GM21390 (cell line): ENCODE measurements at regions not wholly inside any gene's neighbourhood (a gene's known extent, or its start where the extent isn't known, plus 50 kb on each side); places are given as distances from the start of the nearest gene placed in this dataset.

Experiments used
- ATAC-seq: cut with Tn5 transposase; IDR thresholded peaks from one replicate; pipeline ENCODE4 v1.9.1; 2021; ENCODE audit not compliant: unreplicated experiment

DNA sequence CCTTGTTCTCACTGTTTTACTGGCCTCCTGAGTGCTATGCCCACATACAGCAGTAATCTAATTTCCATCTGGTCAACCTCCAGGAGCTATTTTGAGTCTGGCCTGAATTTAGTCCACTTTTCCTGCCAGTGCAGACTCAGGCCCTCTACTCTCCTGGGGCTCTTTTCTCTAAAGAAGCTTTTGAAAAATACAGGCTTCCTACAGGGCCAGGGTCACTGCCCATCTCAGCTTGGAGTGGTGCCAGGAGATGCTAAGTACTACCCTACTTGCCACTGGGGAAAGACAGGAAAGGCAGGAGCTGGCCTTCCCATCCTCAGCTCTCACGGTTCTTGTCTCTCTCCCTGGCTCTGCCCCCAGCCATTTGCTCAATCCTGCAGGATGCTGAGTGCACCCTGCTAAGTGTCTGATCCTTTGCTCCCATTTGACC lies 101.7 kb upstream of the SERP2 start:
- ATAC-seq, result no peak

DNA sequence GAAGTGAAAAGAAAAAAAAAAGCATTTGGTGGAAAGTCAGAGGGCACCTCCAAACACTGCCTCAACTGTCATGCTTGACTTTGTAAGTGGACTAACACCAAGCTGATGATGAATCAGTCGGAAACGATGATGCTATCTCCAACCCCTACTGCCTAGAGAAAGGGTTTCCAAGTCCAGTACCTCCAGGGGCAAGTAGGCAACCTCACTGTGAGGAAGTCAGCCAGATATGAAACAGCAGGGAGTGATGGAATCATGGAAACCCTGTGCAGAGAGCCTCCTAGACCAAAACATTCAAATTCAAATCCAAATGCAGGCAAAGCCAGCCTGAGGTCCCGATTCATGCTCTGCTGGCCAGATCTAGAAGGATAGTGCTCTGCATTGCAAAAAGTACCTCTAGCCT lies 100.9 kb upstream of the SERP2 start:
- no peak for ATAC-seq

DNA sequence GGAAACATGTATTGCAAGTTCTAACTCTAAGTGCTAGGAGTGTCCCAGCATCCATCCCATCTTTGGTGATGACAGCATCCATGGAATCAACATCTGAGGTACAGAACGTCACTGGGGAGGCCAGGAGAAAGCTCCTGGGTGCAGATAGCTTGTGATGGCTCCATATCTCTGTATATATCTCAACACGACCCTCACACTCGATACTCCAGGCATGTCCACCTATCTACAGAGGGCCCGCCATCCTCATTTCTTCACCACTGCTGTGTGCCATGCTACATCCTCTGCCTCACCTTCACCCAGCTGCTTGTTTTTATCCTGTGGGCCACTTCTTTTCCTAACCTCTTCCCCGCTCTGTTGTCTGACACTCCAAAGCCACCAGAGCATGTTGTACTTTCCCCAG lies 100.4 kb upstream of the SERP2 start:
- no peak for ATAC-seq

DNA sequence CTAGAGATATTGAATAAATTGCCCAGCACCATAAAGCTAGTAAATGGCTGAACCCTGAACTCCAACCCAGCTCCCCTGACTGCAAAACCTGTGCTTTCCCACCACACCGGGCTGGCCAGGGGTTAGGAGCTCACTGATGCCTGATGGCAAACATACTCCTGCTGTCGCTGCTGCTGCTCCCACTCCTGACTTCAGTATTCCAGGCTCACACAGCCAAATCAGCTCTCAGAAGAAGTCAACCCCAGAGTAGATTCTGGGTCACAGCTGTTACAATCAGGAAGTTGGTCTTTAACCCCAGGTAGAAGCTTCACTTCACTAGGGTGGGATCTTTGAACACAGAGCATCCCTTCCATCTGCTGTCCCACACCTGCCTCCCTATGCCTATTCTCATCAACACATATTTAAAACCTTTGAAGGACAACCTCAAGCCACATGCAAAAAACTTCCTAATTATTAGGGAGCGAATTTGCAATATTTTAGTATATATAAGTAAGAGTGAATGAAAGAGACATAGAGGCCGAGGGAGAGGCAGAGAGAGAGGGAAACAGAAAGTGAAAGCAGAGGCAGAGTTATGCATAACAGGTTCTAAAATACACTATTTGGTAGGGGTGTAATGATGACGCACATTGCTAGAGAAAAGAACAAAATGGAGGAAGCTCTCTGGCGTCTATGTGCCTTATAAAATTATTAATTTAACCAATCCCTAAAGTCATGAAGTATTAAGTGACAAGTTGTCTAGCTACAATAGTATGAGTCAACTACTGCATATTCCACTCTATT lies 99.4 kb upstream of the SERP2 start:
- peak; percentile 86 for ATAC-seq

DNA sequence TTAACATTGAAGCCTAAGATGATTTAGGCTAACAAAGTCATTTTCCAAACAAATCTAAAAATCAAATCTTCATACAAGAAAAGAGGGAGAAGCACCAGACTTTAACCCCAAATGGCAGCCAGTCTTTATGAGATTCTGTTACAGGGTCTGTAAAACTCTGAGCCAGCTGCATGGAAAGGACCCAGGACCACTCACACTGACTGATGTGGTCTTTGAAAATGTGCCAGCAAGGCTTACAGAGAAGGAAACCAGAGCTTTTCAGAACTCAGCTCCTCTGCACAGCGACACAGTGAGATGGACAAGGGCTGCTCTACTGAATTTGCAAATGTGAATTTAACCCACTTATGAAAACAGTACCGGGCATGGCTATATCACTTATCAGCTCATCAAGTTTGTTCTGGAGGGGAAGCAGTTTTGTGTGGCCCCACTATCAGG lies 98.8 kb upstream of the SERP2 start:
- ATAC-seq, result no peak

DNA sequence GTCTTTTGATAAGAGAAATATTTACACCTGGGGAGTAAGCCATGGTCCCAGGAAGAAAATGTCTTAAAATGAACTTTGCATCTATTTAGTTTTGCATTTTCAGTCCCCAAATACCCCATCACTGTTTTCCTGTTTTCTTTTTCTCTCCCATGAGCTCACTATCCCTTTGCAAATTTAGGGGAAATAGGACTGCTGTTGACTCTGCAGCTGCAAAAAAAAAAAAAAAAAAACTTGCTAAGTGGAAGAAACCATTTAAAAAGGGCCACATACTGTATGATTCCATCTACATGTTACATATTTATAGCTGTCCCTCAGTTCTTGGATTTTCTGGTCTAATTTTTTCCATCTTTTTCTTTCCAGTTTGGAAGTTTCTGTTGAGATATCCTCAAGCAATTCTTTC lies 98.2 kb upstream of the SERP2 start:
- ATAC-seq, result no peak

DNA sequence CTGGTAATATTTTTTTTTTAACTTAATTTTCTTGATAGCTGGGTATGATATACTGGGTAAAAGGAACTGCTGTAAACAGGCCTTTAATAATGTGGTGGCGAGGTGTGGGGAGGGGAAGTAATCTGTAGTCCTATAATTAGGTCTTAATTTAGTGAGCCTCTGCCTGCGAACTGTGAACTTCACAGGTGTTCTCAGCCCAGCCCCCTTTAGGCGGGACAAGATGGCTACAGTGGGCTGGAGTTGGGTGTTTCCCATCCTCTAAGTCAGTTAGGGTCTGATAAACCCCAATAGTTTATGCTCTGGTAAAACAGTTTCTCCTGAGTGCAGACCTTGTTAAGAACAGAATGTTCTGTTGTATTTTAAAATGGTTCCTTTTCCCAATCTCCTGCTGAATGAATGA lies 97.6 kb upstream of the SERP2 start:
- ATAC-seq, result no peak

DNA sequence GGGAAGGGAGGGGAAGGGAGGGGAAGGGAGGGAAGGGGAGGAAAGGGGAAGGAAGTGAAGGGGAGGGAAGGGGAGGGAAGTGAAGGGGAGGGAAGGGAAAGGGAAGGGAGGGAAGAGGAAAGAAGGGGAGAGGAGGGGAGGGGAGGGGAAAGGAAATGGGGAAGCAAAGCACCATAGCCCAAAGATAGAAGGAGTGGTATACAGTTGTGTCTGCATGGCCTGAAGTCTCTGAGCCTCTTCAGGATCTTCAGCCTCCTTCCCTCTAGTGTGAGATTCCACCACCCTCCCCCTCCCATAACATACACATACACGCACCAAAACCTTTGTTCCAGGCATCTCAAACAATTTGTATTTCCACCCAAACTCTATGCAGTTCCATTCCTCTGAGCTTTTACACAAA lies 96.2 kb upstream of the SERP2 start:
- ATAC-seq, result no peak

DNA sequence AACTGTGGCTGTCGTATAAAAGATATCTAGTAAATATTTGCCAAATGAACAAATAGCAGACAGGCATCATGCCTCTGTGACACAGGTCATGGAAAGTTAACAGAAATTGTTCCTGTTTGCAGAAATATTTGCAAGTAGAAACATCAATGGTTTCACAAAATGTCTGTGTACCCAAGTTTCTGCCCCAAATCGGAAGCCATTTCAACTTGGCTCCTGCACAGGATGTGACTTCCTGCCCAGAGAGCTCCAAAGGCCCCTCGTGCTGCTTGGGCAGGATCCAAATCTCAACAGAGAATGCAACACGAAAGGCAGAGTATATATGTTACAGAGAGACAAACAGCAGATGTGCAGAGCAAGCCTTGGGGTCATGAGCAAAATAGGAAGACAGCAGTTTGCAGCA lies 95.5 kb upstream of the SERP2 start:
- ATAC-seq, result no peak

DNA sequence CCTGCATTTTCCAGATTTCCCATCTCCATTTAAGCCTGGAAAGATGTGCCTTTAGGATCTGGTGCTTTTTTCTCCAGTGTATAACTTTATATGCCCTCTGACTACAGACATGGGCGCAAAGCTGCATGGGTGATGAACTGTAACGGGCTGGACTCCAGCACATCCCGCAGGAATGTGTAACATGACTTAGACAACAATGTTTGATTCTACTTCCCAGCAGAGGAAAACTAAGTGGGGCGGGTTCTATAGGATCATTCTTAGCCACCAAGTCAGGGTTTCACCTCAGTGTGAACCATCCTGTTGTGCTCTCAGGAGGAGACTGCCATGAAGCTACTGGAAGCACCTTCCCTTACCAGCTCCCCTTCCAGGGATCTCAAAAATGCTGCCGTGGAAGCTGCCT lies 93.2 kb upstream of the SERP2 start:
- no peak for ATAC-seq

DNA sequence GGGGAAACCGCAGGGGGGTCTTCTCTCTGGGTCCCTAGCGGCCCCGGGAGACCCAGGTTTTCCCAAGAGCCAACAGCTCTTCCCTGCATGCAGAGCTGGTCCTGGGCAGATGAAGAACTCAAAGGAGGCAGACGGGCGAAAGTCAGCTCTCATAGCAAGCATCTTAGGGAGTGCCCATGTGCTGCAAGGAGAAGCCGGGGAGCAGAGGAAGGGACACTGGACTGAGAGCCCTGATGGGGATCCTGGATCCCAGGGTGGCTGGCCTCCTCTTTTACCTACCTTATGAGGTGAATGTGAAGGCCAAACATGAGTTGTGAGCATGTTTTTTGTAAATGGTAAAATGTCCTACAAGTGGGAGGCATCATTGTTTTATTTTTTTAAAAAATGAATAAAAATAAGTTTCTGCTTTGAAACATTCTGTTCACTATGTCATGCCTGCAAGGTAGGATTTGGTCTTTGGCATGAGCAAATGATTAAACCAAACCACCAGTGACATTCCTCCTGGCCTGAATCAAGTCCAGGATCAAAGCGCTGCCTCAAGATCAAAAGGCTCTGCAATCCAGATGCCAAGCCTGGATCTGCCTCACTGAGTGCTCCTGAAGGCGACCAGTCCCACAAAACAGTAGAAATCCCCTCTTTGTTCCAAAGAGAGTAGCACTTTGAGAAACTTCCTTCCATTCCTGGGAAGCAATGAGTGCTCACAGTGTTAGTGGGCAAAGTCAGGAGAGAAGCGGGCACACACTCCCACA lies 92.2 kb upstream of the SERP2 start:
- no peak for ATAC-seq

DNA sequence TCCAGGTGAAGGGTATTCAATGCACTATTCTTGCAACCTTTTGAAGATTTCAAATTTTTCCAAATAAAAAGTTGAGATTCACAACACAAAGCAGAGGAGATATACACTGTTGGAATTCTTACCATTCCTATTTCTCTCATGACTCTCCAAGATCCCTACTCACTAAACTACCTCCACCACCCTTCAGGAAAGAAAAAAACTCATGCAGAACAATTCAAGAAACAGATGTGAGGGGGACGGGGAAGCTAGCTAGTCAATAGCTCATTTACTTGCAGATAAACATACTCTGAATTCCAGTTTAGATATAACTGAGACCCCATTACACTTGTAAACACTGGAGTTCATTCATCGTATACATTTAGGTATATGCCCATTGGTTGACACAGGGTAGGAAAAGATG lies 90.0 kb upstream of the SERP2 start:
- ATAC-seq, result no peak

DNA sequence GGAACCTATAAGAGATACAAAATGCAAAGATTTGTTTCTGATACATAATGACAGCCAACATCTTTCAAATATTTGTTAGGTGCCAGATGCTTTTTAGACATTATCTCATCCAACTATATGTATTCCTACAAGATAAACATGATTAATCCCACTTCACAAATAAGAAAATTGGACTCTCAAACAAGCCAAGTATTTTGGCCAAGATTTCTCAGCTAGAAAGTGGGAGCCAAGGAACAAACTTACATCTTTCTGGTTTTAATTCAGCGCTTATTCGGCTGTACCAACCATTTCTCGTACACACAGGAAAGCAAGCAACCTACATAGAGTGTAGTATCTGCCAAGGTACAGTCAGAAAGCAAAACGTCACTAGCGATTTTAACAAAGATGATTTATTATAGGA lies 85.7 kb upstream of the SERP2 start:
- ATAC-seq, result no peak

DNA sequence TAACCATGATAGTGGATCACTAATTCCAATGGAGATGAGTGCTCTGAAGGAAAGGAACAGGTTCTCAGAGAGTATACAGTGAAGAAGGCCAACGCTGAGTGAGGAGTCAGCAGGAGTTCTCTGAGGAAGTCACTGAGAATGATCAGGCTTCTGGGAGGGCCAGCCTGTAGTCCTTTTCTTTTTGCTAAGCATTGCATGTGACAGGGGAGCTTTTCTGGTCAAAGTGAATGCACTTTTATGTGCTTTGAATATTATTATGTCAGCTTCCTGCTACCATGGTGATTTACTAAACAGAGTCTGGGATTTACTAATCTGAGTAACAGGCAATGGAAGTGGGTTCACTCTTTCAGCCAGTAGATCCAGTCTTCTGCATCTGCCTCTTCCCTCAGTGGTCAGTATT lies 81.1 kb upstream of the SERP2 start:
- no peak for ATAC-seq

DNA sequence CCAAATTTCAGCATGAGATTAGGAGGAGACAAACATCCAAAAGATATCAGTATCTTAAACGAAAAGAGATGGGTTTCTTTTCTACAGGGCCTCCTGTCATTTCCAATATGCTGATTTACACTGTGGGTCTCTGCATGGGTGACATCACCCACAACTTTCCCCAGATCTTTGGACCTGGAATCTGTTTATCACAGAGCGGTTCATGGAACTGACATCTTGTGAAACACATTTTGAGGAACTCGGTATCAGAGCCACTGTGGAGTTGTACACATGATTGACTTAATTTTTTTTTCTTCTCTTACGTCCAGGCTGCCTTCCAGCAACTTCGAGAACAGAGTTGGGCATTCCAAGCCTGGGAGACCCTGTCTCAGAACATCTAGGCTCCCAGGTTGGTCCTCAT lies 80.2 kb upstream of the SERP2 start:
- no peak for ATAC-seq

DNA sequence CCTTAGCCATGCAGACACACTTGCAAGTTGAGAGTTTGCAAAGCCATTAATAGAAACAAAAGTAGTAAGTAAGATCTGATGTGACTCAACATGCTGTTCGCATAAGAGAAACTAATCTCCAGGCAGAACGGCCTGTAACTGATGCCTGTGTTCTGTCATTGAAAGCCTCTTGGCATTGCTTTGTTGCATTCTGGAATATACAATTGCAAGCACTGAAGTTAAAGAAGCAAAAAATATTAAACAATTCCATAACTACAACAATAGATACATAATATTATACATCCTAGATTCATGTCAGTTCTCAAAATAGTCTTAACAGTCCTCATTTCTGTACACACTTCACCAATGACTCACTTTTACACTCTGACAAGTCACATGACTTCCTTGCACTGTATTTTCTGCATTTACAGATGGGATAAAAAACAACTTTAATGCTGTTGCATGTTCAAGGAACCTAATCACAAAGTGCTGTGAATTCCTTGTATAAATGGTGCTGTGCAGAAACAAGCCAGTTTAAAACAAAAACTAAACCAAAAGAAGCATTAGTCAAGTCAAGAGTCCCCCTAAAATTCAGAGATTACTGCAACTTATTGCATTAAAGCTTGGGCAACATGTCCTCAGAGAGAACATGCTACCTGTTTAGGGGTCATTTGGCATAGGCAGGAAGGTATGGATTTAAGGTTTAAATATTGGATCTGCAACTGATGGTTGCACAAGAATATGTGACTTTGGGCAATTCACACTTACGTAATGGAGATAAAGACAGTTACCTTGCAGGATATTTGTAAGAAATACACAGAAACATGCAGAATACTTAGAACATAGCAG lies 79.5 kb upstream of the SERP2 start:
- no peak for ATAC-seq

DNA sequence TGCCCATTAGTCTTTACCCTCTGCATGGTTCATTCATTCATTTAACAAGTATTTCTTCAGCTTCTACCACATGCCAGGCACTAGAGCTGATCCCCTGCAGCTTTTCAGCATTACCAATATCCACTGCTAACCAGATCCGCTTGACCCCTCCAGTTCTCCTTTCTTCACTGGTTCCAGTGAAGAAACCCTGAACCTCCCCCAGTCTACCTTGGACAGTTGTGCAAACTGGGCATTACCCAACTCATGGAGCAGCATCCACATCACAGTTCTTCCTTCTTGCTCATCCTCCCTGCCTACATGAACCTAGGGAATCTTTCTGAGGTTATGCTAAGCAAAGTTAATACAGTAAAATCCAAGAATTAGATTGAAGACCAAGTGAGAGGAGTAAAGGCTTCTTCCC lies 78.7 kb upstream of the SERP2 start:
- no peak for ATAC-seq

DNA sequence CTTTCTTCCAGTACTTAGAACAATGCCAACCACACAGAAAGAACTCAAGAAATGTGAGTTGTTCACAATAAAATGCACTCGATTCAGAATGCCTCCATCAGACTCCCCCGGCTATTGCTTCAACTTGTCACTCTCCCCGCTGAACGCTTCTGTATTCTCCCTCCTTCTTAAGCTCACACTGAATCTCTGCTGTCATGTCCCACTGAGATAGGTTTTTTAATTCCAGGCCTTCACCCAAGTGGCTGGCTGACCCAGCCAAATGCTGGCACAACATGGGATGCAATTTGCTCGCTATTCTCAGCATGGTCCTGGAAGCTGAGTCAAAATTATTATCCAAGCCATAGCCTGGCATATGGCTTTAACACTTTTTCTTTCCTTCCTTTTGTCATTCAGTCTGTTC lies 76.8 kb upstream of the SERP2 start:
- no peak for ATAC-seq

DNA sequence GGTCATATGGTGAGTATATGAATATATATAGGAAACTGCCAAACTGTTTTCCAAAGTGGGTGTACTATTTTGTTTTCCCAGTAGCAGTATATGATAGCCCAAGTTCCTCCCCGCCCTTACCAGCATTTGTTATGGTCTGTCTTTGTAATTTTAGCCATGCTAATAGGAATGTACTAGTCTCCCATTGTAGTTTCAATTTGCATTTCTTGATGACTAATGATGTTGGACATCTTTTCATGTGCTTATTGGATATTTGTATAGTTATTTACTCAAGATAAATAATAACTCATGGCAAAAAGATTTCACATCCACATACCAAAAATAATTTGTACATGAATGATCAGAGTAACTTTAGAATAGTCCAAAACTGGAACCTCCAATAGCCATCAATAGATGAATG lies 75.3 kb upstream of the SERP2 start:
- no peak for ATAC-seq

DNA sequence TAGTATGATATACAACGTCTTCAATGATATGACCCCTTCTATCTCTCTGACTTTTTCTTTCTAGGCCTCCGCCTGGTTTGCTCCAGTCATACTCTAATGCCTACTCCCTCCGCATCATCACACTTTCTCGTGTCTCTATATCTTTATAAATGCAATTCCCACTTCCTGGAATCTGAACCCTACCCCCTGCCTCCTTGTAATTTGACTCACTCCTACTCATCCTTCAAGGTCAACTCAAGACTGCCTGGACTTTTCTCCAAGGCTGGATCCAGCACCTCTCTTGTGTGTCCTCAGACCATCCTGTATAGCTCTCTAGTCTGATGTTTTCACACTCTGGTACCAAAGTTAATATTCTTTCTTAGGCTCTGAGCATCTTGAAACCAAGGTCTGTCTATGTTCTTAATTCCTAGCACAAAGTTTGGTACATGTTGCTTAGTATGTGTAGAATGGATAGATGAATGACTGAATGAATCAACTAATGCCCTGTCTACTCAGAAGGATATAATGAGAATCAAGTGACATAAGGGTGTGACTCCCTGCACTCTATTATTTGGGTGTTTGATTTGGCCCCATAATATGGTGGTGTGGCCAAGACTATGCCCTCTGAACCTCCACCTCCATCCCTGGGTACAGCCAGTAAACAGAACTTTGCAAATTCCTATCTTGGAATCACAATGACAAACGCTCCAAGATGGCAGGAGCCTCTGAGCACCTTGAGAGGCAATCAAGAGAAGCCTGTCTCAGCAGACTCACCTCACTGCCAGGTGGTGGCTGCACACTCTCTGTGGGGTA lies 74.3 kb upstream of the SERP2 start:
- no peak for ATAC-seq
